ENCODE measurements at regions not wholly inside any gene's neighbourhood (a gene's known extent, or its start where the extent isn't known, plus 50 kb on each side); places are given as distances from the start of the nearest gene placed in this dataset.

DNA sequence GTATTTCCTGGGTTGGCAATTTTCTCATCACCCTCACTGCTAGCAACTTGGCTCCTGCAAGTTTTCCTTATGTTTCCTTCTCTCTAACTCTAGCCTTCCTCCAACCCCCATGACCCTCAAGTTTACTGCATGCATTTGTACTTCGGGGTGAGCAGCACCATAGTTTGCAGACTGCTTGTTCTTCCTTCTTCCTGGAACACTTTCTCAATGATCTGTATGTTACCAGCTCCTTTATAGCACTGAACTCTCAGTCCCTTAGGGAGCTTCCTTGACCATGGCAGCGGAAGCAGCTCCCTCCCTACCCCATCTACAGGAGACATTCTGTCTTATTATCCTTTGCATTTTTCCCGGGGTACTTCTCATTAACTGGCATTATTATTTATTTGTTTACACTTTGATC, 1089.5 kb upstream of the GYPC start:
- TF ChIP-seq, protein P1, sequence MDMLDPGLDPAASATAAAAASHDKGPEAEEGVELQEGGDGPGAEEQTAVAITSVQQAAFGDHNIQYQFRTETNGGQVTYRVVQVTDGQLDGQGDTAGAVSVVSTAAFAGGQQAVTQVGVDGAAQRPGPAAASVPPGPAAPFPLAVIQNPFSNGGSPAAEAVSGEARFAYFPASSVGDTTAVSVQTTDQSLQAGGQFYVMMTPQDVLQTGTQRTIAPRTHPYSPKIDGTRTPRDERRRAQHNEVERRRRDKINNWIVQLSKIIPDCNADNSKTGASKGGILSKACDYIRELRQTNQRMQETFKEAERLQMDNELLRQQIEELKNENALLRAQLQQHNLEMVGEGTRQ (CRISPR knock-in tag; IDR thresholded peaks at IDR 0.05): no peak
- TF ChIP-seq TEAD4 (CRISPR knock-in tag; IDR thresholded peaks at IDR 0.05) (no peak), FOXJ3 (CRISPR knock-in tag; IDR thresholded peaks at IDR 0.05; ENCODE audit: borderline replicate concordance) (no peak), ETV6 (CRISPR knock-in tag; IDR thresholded peaks at IDR 0.05) (no peak), MXD4 (CRISPR knock-in tag; IDR thresholded peaks at IDR 0.05; ENCODE audit: borderline replicate concordance) (no peak), NR1H2 (CRISPR knock-in tag; IDR thresholded peaks at IDR 0.05) (no peak), MYBL2 (CRISPR knock-in tag; IDR thresholded peaks at IDR 0.05) (no peak), TP53 (CRISPR knock-in tag; IDR thresholded peaks at IDR 0.05) (no peak), ZNF512 (CRISPR knock-in tag; IDR thresholded peaks at IDR 0.05; ENCODE audit: borderline replicate concordance) (no peak), NFATC4 (CRISPR knock-in tag; IDR thresholded peaks at IDR 0.05) (no peak)
- TF ChIP-seq, protein P2, sequence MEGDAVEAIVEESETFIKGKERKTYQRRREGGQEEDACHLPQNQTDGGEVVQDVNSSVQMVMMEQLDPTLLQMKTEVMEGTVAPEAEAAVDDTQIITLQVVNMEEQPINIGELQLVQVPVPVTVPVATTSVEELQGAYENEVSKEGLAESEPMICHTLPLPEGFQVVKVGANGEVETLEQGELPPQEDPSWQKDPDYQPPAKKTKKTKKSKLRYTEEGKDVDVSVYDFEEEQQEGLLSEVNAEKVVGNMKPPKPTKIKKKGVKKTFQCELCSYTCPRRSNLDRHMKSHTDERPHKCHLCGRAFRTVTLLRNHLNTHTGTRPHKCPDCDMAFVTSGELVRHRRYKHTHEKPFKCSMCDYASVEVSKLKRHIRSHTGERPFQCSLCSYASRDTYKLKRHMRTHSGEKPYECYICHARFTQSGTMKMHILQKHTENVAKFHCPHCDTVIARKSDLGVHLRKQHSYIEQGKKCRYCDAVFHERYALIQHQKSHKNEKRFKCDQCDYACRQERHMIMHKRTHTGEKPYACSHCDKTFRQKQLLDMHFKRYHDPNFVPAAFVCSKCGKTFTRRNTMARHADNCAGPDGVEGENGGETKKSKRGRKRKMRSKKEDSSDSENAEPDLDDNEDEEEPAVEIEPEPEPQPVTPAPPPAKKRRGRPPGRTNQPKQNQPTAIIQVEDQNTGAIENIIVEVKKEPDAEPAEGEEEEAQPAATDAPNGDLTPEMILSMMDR (IDR thresholded peaks at IDR 0.05): no peak
- TF ChIP-seq, protein P3, sequence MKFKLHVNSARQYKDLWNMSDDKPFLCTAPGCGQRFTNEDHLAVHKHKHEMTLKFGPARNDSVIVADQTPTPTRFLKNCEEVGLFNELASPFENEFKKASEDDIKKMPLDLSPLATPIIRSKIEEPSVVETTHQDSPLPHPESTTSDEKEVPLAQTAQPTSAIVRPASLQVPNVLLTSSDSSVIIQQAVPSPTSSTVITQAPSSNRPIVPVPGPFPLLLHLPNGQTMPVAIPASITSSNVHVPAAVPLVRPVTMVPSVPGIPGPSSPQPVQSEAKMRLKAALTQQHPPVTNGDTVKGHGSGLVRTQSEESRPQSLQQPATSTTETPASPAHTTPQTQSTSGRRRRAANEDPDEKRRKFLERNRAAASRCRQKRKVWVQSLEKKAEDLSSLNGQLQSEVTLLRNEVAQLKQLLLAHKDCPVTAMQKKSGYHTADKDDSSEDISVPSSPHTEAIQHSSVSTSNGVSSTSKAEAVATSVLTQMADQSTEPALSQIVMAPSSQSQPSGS (CRISPR knock-in tag; IDR thresholded peaks at IDR 0.05; ENCODE audit: borderline replicate concordance, low read depth): no peak
- TF ChIP-seq, protein P4, sequence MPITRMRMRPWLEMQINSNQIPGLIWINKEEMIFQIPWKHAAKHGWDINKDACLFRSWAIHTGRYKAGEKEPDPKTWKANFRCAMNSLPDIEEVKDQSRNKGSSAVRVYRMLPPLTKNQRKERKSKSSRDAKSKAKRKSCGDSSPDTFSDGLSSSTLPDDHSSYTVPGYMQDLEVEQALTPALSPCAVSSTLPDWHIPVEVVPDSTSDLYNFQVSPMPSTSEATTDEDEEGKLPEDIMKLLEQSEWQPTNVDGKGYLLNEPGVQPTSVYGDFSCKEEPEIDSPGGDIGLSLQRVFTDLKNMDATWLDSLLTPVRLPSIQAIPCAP (CRISPR knock-in tag; IDR thresholded peaks at IDR 0.05): no peak

Data from WTC11 (cell line).